ENCODE measurements at regions not wholly inside any gene's neighbourhood (a gene's known extent, or its start where the extent isn't known, plus 50 kb on each side); places are given as distances from the start of the nearest gene placed in this dataset.

GRCh38 chr6:127058936-127059335, 59.5 kb upstream of the RSPO3 start:
- TF ChIP-seq CTCF (IDR thresholded peaks at IDR 0.05) (no peak), ZFX (IDR thresholded peaks at IDR 0.05; ENCODE audit: borderline replicate concordance) (no peak)
- no peak overlapping the region for H3K27ac ChIP-seq
